DND-41 (cell line): ENCODE measurements at regions not wholly inside any gene's neighbourhood (a gene's known extent, or its start where the extent isn't known, plus 50 kb on each side); places are given as distances from the start of the nearest gene placed in this dataset.
A peak's percentile ranks its signal among the peaks of the same experiment; 100 is the strongest.
"Not testable (repeated sequence)": the region's sequence is repeated elsewhere in the genome, so short reads cannot be mapped to it uniquely, and the experiment has no call there.

Experiments
- ATAC-seq: fragments of 200-7000 bp; cut with Tn5 transposase; 3 replicates; pipeline ENCODE4 v1.9.1; 2021; ENCODE audit warnings: low read depth; ENCODE audit not compliant: insufficient read depth
- DNase-seq: peaks from one replicate; pipeline ENCODE4 v3.0.0-alpha.2; 2020
- H2AFZ ChIP-seq: 2 replicates; pipeline ENCODE4 v1.6.0; 2012; ENCODE audit warnings: low read depth, low read length
- H3K27ac ChIP-seq: 2 replicates; pipeline ENCODE4 v1.5.1; 2012; ENCODE audit warnings: low read length, inconsistent platforms
- H3K27me3 ChIP-seq: fragments of 200-600 bp; sonication (generic); 2 replicates; pipeline ENCODE4 v1.6.0; 2012; ENCODE audit warnings: low read length, mild to moderate bottlenecking, inconsistent platforms; ENCODE audit not compliant: insufficient read depth, poor library complexity
- H3K36me3 ChIP-seq: 2 replicates; pipeline ENCODE4 v1.5.1; 2012; ENCODE audit warnings: low read length, inconsistent platforms; ENCODE audit not compliant: insufficient read depth
- H3K4me1 ChIP-seq: 2 replicates; pipeline ENCODE4 v1.5.1; 2012; ENCODE audit warnings: mild to moderate bottlenecking, low read length; ENCODE audit not compliant: insufficient read depth
- H3K4me2 ChIP-seq: 2 replicates; pipeline ENCODE4 v1.6.0; 2012; ENCODE audit warnings: mild to moderate bottlenecking, moderate library complexity, low read length, inconsistent platforms; ENCODE audit not compliant: insufficient read depth
- H3K4me3 ChIP-seq, 2 experiments: fragments of 200-600 bp in 1 of 2; shearing (Covaris generic) in 1 of 2; 2 replicates each; pipeline ENCODE4 v1.5.1; 2012 to 2016; ENCODE audit warnings: inconsistent platforms in 2 of 2, low read length in 2 of 2, mild to moderate bottlenecking in 2 of 2, low read depth in 1 of 2, moderate library complexity in 1 of 2
- H3K79me2 ChIP-seq: 2 replicates; pipeline ENCODE4 v1.6.0; 2012; ENCODE audit warnings: low read length, inconsistent platforms; ENCODE audit not compliant: insufficient read depth
- H3K9ac ChIP-seq: 2 replicates; pipeline ENCODE4 v1.6.0; 2012; ENCODE audit warnings: low read depth, mild to moderate bottlenecking, inconsistent platforms, low read length, moderate library complexity
- H3K9me3 ChIP-seq: 2 replicates; pipeline ENCODE4 v1.5.1; 2012; ENCODE audit warnings: low read length, moderate library complexity, mild to moderate bottlenecking, inconsistent platforms; ENCODE audit not compliant: insufficient read depth, severe bottlenecking
- H4K20me1 ChIP-seq: 2 replicates; pipeline ENCODE4 v1.6.0; 2012; ENCODE audit warnings: low read length; ENCODE audit not compliant: insufficient read depth
- EZH2 ChIP-seq: IDR thresholded peaks from 3 replicates; pipeline ENCODE4 v1.6.1; 2012; ENCODE audit warnings: borderline replicate concordance, low read depth, mild to moderate bottlenecking, moderate library complexity, low read length, inconsistent platforms; ENCODE audit not compliant: severe bottlenecking
- TF ChIP-seq, protein P1 (sequence below): IDR thresholded peaks from 2 replicates; pipeline ENCODE4 v1.5.1; 2012; ENCODE audit warnings: borderline replicate concordance, low read length, moderate library complexity, mild to moderate bottlenecking; ENCODE audit not compliant: poor library complexity, severe bottlenecking; ENCODE audit errors: extremely low read depth

DNA sequence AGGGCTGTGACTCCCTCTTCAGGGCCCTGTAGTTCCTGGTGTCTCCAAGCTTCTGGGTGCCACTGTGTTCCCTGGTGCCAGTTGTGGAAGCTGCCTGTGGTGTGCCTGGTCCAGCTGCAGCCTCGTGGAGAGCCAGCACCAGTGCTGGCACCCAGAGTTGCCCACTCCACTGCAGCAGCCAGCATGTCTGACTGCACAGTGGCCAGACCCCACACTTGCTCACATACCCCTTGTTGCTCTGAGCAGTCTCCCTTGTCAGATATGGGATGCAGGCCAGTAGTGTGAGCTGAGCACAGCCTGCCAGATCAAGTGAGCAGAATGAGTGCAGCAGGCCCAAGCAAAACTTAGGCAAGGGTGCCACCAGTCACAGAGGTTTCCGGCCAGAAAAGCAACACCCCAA, 108.6 kb downstream of the ZMAT1 start:
- Histone ChIP-seq H3K4me3 (no peak overlapping the region), H3K27ac (no peak overlapping the region), H2AFZ (no peak overlapping the region), H3K9me3 (no peaks in the 10 kb centered on the region), H4K20me1 (no peaks in the 10 kb centered on the region), H3K4me1 (no peaks in the 10 kb centered on the region), H3K4me2 (no peak overlapping the region), H3K79me2 (no peaks in the 10 kb centered on the region), H3K9ac (no peak overlapping the region), H3K27me3 (no peaks in the 10 kb centered on the region), H3K36me3 (no peaks in the 10 kb centered on the region)
- TF ChIP-seq EZH2, result no peak
- TF ChIP-seq, protein P1, sequence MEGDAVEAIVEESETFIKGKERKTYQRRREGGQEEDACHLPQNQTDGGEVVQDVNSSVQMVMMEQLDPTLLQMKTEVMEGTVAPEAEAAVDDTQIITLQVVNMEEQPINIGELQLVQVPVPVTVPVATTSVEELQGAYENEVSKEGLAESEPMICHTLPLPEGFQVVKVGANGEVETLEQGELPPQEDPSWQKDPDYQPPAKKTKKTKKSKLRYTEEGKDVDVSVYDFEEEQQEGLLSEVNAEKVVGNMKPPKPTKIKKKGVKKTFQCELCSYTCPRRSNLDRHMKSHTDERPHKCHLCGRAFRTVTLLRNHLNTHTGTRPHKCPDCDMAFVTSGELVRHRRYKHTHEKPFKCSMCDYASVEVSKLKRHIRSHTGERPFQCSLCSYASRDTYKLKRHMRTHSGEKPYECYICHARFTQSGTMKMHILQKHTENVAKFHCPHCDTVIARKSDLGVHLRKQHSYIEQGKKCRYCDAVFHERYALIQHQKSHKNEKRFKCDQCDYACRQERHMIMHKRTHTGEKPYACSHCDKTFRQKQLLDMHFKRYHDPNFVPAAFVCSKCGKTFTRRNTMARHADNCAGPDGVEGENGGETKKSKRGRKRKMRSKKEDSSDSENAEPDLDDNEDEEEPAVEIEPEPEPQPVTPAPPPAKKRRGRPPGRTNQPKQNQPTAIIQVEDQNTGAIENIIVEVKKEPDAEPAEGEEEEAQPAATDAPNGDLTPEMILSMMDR, result no peak
- ATAC-seq (no peak), DNase-seq (no peak)

DNA sequence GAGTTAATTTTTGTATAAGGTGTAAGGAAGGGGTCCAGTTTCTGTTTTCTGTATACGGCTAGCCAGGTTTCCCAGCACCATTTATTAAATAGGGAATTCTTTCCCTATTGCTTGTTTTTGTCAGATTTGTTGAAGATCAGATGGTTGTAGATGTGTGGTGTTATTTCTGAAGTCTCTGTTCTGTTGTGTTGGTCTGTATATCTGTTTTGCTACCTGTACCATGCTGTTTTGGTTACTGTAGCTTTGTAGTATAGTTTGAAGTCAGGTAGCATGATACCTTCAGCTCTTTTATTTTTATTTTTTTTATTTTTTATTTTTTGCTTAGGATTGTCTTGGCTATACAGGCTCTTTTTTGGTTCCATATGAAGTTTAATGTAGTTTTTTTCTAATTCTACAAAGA, 114.1 kb downstream of the ZMAT1 start:
- not testable (repeated sequence) for H3K9me3 ChIP-seq, H3K4me3 ChIP-seq, H4K20me1 ChIP-seq, H3K27ac ChIP-seq, H3K79me2 ChIP-seq, H3K4me2 ChIP-seq, H3K36me3 ChIP-seq, H3K27me3 ChIP-seq, ATAC-seq, DNase-seq, H3K4me1 ChIP-seq, H3K9ac ChIP-seq, H2AFZ ChIP-seq

DNA sequence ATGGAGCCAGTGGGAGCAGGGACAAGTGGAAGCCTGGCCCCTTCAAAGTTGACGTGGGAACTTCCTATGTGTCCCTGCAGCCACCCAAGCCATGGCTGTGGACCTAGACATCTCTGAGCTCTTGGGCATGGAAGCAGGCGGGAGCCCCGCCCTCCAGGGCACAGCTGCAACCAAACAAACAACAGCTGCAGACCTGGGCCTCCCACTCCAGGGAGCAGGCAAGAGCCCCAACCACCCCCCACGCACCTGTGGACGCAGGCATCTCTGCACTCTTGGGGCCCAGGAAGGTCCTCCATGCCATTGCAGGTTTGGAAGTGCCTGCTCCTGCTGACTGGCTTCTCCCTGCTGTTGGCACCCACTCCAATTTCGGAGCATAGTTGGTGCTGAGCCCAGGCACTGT, 118.6 kb downstream of the ZMAT1 start:
- Histone ChIP-seq H3K27ac (no peak overlapping the region), H3K4me2 (no peak overlapping the region), H3K9ac (no peak overlapping the region), H4K20me1 (no peaks in the 10 kb centered on the region), H3K27me3 (no peaks in the 10 kb centered on the region), H3K9me3 (no peaks in the 10 kb centered on the region), H3K79me2 (no peaks in the 10 kb centered on the region), H2AFZ (no peak overlapping the region), H3K4me3 (no peak overlapping the region), H3K4me1 (no peaks in the 10 kb centered on the region), H3K36me3 (no peaks in the 10 kb centered on the region)
- no peak for TF ChIP-seq EZH2
- TF ChIP-seq, protein P1, result no peak
- DNase-seq (no peak), ATAC-seq (no peak)

DNA sequence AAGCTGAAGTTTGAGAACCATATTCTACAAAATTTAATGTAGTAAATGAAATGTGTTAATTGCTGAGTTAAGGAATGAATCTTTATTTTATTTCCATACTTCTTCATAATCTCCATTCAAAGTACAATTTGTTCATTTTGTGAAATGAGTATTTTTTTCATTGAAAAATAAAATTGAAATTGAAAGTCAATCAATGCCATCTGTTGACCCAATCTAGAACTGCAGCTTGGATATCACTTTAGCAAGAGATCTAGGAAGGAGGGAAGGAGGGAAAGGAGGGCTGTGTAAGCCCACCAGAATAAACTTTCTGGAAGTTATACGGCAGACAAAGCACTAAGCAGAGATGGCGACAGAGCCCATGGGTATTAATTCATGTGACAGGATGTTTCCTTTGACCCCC, 128.4 kb downstream of the ZMAT1 start:
- H3K27ac ChIP-seq, result no peak overlapping the region
- DNase-seq (no peak), ATAC-seq (no peak)
- no peak overlapping the region for H2AFZ ChIP-seq
- peaks cover 5% of the 10 kb centered on the region; the same call in 1 of the 2 replicates for H3K4me1 ChIP-seq
- no peaks in the 10 kb centered on the region for H4K20me1 ChIP-seq
- H3K9me3 ChIP-seq, result no peaks in the 10 kb centered on the region
- TF ChIP-seq EZH2, result no peak
- TF ChIP-seq, protein P1, result peak; percentile 49
- H3K36me3 ChIP-seq, result no peaks in the 10 kb centered on the region
- no peaks in the 10 kb centered on the region for H3K27me3 ChIP-seq
- H3K79me2 ChIP-seq, result no peaks in the 10 kb centered on the region
- H3K4me2 ChIP-seq, result no peak overlapping the region
- no peak overlapping the region for H3K4me3 ChIP-seq
- H3K9ac ChIP-seq, result no peak overlapping the region
